Suppressor macrophage treated with lipopolysaccharide for 4 hours (primary cell): ENCODE measurements at regions not wholly inside any gene's neighbourhood (a gene's known extent, or its start where the extent isn't known, plus 50 kb on each side); places are given as distances from the start of the nearest gene placed in this dataset.
A peak's percentile ranks its signal among the peaks of the same experiment; 100 is the strongest.
"Not testable (repeated sequence)": the region's sequence is repeated elsewhere in the genome, so short reads cannot be mapped to it uniquely, and the experiment has no call there.

ENCODE experiments used
- DNase-seq: peaks from one replicate; pipeline ENCODE4 v3.0.0-alpha.2; 2020

GRCh38 chr13:44778761-44779484, 202.8 kb upstream of the TSC22D1 start:
- DNase-seq, result no peak

- DNase-seq, result not testable (repeated sequence)
Measured at GRCh38 chr13:44775290-44775689, 199.2 kb upstream of the TSC22D1 start.

GRCh38 chr13:44770951-44771350, 194.8 kb upstream of the TSC22D1 start:
- no peak for DNase-seq

- peak; percentile 51 for DNase-seq
Measured at GRCh38 chr13:44769686-44770085, 193.6 kb upstream of the TSC22D1 start.

- DNase-seq, result peak; percentile 88
Measured at GRCh38 chr13:44768775-44769581, 192.8 kb upstream of the TSC22D1 start.

GRCh38 chr13:44768239-44768638, 192.1 kb upstream of the TSC22D1 start:
- DNase-seq, result peak; percentile 77

GRCh38 chr13:44765001-44765471, 188.9 kb upstream of the TSC22D1 start:
- no peak for DNase-seq

GRCh38 chr13:44764302-44764692, 188.2 kb upstream of the TSC22D1 start:
- DNase-seq, result no peak

- DNase-seq, result peak; percentile 89
Measured at GRCh38 chr13:44763615-44764301, 187.6 kb upstream of the TSC22D1 start.

GRCh38 chr13:44762911-44763310, 186.8 kb upstream of the TSC22D1 start:
- peak; percentile 55 for DNase-seq

- DNase-seq, result no peak
Measured at GRCh38 chr13:44760434-44760833, 184.3 kb upstream of the TSC22D1 start.

- DNase-seq, result no peak
Measured at GRCh38 chr13:44759384-44760360, 183.5 kb upstream of the TSC22D1 start.

- peak; percentile 63 for DNase-seq
Measured at GRCh38 chr13:44758630-44759383, 182.7 kb upstream of the TSC22D1 start.

- DNase-seq, result no peak
Measured at GRCh38 chr13:44757671-44758070, 181.5 kb upstream of the TSC22D1 start.

GRCh38 chr13:44756276-44756810, 180.2 kb upstream of the TSC22D1 start:
- DNase-seq, result no peak

GRCh38 chr13:44755872-44756271, 179.7 kb upstream of the TSC22D1 start:
- peak; percentile 42 for DNase-seq

GRCh38 chr13:44752164-44752563, 176.0 kb upstream of the TSC22D1 start:
- no peak for DNase-seq

GRCh38 chr13:44750630-44751029, 174.5 kb upstream of the TSC22D1 start:
- DNase-seq, result no peak

- DNase-seq, result no peak
Measured at GRCh38 chr13:44749906-44750305, 173.8 kb upstream of the TSC22D1 start.

- DNase-seq, result no peak
Measured at GRCh38 chr13:44748439-44748838, 172.3 kb upstream of the TSC22D1 start.

- DNase-seq, result no peak
Measured at GRCh38 chr13:44747179-44747578, 171.0 kb upstream of the TSC22D1 start.
